SK-N-MC (cell line): ENCODE measurements at regions not wholly inside any gene's neighbourhood (a gene's known extent, or its start where the extent isn't known, plus 50 kb on each side); places are given as distances from the start of the nearest gene placed in this dataset.

Source experiments
- EZH2 ChIP-seq: fragments of 200-600 bp; sonication (generic); IDR thresholded peaks from one replicate; pipeline ENCODE4 v1.6.1; 2017; ENCODE audit warnings: antibody characterized with exemption
- POLR2AphosphoS5 ChIP-seq: IDR thresholded peaks from 2 replicates; pipeline ENCODE4 v1.6.1; 2012; ENCODE audit warnings: mild to moderate bottlenecking, low read depth, low read length, borderline replicate concordance

GRCh38 chr1:204780630-204781029 is 90.0 kb upstream of the NFASC start:
- TF ChIP-seq EZH2 (no peak), POLR2AphosphoS5 (no peak)
